ENCODE measurements at regions not wholly inside any gene's neighbourhood (a gene's known extent, or its start where the extent isn't known, plus 50 kb on each side); places are given as distances from the start of the nearest gene placed in this dataset.
"Not testable (repeated sequence)": the region's sequence is repeated elsewhere in the genome, so short reads cannot be mapped to it uniquely, and the experiment has no call there.

DNA sequence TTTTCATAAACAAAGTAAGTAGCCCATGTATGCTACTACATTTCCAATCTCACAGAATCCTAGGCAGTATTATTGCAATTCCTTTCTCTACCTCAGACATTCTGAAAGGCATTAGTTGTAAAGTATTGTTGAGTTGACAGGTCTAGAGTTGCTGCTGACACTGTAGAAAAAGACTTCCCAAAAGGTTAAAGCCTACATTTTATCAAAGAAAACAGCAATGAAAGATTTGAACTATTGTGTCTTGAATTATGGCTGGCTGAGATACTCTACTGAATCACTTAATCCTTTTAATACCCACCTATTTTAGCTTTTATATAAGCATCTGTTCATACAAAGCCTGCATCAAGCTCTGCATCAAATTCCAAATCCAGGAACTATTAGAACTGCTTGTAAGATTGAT is 1082.0 kb downstream of the OLFM4 start:
- TF ChIP-seq, protein P1, sequence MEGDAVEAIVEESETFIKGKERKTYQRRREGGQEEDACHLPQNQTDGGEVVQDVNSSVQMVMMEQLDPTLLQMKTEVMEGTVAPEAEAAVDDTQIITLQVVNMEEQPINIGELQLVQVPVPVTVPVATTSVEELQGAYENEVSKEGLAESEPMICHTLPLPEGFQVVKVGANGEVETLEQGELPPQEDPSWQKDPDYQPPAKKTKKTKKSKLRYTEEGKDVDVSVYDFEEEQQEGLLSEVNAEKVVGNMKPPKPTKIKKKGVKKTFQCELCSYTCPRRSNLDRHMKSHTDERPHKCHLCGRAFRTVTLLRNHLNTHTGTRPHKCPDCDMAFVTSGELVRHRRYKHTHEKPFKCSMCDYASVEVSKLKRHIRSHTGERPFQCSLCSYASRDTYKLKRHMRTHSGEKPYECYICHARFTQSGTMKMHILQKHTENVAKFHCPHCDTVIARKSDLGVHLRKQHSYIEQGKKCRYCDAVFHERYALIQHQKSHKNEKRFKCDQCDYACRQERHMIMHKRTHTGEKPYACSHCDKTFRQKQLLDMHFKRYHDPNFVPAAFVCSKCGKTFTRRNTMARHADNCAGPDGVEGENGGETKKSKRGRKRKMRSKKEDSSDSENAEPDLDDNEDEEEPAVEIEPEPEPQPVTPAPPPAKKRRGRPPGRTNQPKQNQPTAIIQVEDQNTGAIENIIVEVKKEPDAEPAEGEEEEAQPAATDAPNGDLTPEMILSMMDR (IDR thresholded peaks at IDR 0.05; ENCODE audit: low read depth, low read length): no peak
- Histone ChIP-seq H3K4me1 (no peaks in the 10 kb centered on the region), H3K27me3 (no peaks in the 10 kb centered on the region), H3K9me3 (no peaks in the 10 kb centered on the region), H3K36me3 (no peaks in the 10 kb centered on the region), H3K4me3 (ENCODE audit: low read depth, low read length) (no peak overlapping the region)
- no peak for DNase-seq

DNA sequence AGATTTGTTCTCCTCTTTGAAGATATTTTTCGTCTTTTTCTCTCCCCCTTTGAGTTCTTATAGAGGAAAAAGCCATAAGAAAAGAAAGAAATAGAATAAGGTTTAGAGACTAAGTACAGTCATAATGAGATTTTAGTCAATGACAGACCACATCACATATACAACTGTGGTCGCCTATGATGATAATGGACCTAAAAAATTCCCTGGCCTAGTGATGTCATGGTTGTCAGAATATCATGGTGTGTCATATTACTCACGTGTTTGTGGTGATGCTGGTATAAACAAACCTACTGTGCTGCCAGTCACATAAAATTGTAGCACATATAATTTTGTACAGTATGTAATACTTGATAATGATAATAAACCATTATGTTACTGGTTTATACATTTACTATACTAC is 1096.1 kb downstream of the OLFM4 start:
- H3K4me3 ChIP-seq (ENCODE audit: low read depth, low read length): no peak overlapping the region
- TF ChIP-seq, protein P1 (IDR thresholded peaks at IDR 0.05; ENCODE audit: low read depth, low read length): no peak
- H3K27me3 ChIP-seq: no peaks in the 10 kb centered on the region
- DNase-seq: no peak
- no peaks in the 10 kb centered on the region for H3K36me3 ChIP-seq
- no peaks in the 10 kb centered on the region for H3K9me3 ChIP-seq
- no peaks in the 10 kb centered on the region for H3K4me1 ChIP-seq

DNA sequence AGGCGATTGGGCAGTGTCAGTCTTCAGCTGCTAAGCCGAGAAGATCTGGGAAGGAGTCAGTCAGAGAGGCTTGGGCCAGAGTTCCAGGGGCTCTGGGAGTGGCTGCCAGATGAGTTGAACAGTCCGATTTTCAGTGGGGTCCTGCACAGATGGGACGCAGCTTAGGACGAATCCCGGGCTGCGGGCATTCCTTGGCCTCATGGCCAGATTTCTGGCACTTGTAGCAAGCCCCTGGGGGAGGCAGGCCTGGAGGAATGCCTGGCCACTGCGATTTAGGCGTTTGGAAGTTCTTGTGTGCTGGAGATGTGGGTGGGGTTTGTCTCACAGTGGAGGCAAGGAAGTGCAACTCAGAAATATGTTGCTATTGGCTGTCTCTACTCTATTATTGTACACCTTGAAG is 1102.3 kb downstream of the OLFM4 start:
- DNase-seq; H3K4me3 ChIP-seq (ENCODE audit: low read depth, low read length); H3K36me3 ChIP-seq; H3K9me3 ChIP-seq; H3K4me1 ChIP-seq; H3K27me3 ChIP-seq: not testable (repeated sequence)

DNA sequence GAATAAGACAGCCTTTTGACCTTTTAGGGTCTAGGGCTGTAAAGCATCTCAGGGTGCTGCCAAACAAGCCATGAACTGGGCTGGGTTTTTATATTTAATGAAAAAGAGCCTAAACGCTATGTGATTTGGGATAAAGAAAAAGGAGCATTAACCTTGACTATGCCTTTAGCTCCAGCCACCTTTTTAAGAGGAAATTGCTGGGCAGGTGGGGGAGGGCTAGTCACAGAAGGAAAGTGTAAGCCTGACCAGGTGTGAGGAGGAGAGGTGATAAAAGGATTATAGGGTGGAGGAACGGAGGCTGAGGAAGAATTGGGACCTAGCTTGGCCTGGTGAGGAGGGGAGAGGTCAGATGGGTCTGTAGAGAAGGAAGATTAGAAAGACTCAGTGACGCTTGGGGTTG is 1102.8 kb downstream of the OLFM4 start:
- not testable (repeated sequence) for H3K4me3 ChIP-seq (ENCODE audit: low read depth, low read length)

DNA sequence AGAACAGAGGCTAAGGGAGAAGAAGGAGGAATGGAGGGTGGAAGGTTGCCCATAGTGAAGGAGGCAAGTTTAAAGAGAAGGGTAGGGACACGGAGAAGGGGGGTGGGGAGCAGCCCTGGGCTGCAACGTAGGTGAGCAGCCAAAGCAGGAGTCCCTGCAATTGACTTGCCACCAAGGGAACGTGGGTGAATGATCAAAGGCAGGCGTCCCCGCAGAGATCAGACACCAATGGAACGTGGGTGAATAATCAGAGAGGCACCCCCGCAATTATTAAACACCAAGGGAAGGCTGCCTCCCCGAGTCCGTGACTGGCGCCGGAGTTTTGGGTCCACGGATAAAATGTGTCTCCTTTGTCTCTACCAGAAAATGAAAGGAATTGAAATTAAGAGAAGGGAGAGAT is 1103.5 kb downstream of the OLFM4 start:
- DNase-seq; H3K9me3 ChIP-seq; H3K4me3 ChIP-seq (ENCODE audit: low read depth, low read length); H3K36me3 ChIP-seq; H3K4me1 ChIP-seq; H3K27me3 ChIP-seq: not testable (repeated sequence)

More for the DNA sequence above, 1102.8 kb downstream of the OLFM4 start:
- H3K27me3 ChIP-seq, H3K9me3 ChIP-seq, H3K36me3 ChIP-seq, H3K4me1 ChIP-seq, DNase-seq: not testable (repeated sequence)

DNA sequence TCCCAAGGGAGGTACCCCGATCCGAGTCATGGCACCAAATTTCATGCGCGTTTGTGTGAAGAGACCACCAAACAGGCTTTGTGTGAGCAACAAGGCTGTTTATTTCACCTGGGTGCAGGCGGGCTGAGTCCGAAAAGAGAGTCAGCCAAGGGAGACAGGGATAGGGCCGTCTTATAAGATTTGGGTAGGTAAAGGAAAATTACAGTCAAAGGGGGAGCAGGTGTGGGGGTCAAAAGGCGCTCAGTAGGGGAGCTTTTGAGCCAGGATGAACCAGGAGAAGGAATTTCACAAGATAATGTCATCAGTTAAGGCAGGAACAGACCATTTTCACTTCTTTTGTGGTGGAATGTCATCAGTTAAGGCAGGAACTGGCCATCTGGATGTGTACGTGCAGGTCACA is 1104.1 kb downstream of the OLFM4 start:
- not testable (repeated sequence) for H3K4me3 ChIP-seq (ENCODE audit: low read depth, low read length); H3K9me3 ChIP-seq; H3K27me3 ChIP-seq; H3K4me1 ChIP-seq; DNase-seq; H3K36me3 ChIP-seq

DNA sequence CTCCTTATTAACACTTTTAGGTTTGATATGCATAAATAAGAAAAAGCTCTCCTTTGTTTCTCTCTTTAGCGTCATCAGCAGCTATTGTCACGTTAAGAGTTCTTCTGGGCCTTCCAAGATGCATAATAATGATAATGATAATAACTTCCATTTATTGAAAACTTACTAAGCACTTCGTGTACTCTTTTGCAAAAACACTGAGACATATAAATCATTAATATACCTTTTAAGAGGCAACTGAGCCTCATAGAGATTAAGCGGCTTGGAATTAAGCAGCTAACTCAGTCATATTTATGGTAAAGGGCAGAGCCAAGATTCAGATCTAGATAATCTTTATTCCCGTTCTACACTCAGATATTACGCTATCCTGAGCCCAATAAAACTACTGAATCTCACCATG is 1105.1 kb downstream of the OLFM4 start:
- Histone ChIP-seq H3K27me3 (no peaks in the 10 kb centered on the region), H3K4me1 (no peaks in the 10 kb centered on the region), H3K4me3 (ENCODE audit: low read depth, low read length) (no peak overlapping the region), H3K9me3 (no peaks in the 10 kb centered on the region), H3K36me3 (no peaks in the 10 kb centered on the region)
- TF ChIP-seq, protein P1 (IDR thresholded peaks at IDR 0.05; ENCODE audit: low read depth, low read length): no peak
- no peak for DNase-seq

DNA sequence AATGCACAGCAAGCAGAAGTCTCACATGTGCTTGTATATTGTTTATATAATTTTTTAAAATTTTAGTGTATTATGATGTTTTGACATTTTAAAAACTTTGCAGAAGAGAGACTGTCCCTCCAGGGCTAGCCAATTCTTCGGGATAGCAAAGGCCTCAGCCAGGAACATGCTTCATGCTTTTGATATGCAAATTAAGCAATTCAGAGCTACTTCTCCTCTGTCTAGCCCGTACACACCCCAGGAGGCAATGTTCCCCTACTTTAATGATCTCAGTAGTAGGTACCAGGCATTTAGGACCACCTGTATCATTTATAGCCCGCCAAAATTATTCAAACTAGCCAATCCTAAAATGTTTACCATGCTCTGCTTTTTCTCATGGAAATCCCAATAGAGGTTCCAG is 1116.2 kb downstream of the OLFM4 start:
- H3K4me1 ChIP-seq: no peaks in the 10 kb centered on the region

More for the DNA sequence above, 1116.2 kb downstream of the OLFM4 start:
- H3K27me3 ChIP-seq: no peaks in the 10 kb centered on the region
- TF ChIP-seq, protein P1 (IDR thresholded peaks at IDR 0.05; ENCODE audit: low read depth, low read length): no peak
- H3K36me3 ChIP-seq: no peaks in the 10 kb centered on the region
- no peaks in the 10 kb centered on the region for H3K9me3 ChIP-seq
- DNase-seq: no peak
- H3K4me3 ChIP-seq (ENCODE audit: low read depth, low read length): no peak overlapping the region
